ENCODE measurements at regions not wholly inside any gene's neighbourhood (a gene's known extent, or its start where the extent isn't known, plus 50 kb on each side); places are given as distances from the start of the nearest gene placed in this dataset.

DNA sequence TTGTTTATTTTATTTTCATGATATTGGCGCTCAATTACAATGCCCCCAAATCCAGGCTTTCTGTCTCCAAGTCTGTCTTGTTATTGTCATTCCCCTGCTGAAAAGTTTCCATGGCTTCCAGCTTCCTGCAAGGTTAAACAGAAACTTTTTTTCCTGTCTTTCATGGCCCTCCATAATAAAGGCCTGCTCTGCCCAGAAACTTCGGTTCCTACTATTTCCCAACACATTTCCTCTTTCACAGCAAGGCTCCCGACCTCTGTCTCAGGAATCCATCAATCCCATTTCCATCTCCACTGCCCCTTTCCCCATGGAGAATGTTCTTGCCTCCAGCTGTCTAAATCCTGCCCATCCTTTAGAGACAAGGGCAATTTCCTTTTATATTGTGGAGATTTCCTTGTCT is 365.2 kb upstream of the JARID2 start:
- H3K27ac ChIP-seq (ENCODE audit: low read depth in 2 of 2, low read length in 1 of 2) = peak overlapping the region in 1 of 2 experiments; percentile 44; a peak in 1 of 4 replicates
- no peaks in the 10 kb centered on the region for H3K9me3 ChIP-seq
- CTCF ChIA-PET = interaction anchor here (0.6 kb wide), 1 partner anchor 617 kb away, joined by 3 read pairs; no protein-coding TSS in a partner anchor
- H3K4me3 ChIP-seq (ENCODE audit: low read depth in 2 of 2, low read length in 1 of 2) = no peak overlapping the region
- H3K4me2 ChIP-seq = no peak overlapping the region
- POLR2A ChIA-PET = no interaction called here
- no peaks in the 10 kb centered on the region for H4K20me1 ChIP-seq (ENCODE audit: insufficient read depth)
- H3K79me2 ChIP-seq (ENCODE audit: insufficient read depth) = no peaks in the 10 kb centered on the region
- H3K27me3 ChIP-seq (ENCODE audit: insufficient read depth) = no peaks in the 10 kb centered on the region
- H3K4me1 ChIP-seq (ENCODE audit: control insufficient read depth in 1 of 2, insufficient read depth in 2 of 2, low read depth in 1 of 2, low read length in 1 of 2) = peaks cover 3 to 22% of the 10 kb centered on the region in 2 experiments; a peak in 2 of 4 replicates
- 63% methylated on average over 3 of the region's 3 CpGs for WGBS (ENCODE audit: low lambda C conversion rate)
- no peak overlapping the region for H3K9ac ChIP-seq
- no peak for DNase-seq
- no peak overlapping the region for H2AFZ ChIP-seq (ENCODE audit: low read depth)
- no peaks in the 10 kb centered on the region for H3K36me3 ChIP-seq (replicated peaks in 1 of 2; ENCODE audit: control insufficient read depth in 1 of 2, insufficient read depth in 2 of 2, low read length in 1 of 2)
- no peaks in the 10 kb centered on the region for H3K9me2 ChIP-seq
- peaks cover 6% of the 10 kb centered on the region for H3F3A ChIP-seq (replicated peaks; ENCODE audit: insufficient read depth)
- TF ChIP-seq, protein P1, sequence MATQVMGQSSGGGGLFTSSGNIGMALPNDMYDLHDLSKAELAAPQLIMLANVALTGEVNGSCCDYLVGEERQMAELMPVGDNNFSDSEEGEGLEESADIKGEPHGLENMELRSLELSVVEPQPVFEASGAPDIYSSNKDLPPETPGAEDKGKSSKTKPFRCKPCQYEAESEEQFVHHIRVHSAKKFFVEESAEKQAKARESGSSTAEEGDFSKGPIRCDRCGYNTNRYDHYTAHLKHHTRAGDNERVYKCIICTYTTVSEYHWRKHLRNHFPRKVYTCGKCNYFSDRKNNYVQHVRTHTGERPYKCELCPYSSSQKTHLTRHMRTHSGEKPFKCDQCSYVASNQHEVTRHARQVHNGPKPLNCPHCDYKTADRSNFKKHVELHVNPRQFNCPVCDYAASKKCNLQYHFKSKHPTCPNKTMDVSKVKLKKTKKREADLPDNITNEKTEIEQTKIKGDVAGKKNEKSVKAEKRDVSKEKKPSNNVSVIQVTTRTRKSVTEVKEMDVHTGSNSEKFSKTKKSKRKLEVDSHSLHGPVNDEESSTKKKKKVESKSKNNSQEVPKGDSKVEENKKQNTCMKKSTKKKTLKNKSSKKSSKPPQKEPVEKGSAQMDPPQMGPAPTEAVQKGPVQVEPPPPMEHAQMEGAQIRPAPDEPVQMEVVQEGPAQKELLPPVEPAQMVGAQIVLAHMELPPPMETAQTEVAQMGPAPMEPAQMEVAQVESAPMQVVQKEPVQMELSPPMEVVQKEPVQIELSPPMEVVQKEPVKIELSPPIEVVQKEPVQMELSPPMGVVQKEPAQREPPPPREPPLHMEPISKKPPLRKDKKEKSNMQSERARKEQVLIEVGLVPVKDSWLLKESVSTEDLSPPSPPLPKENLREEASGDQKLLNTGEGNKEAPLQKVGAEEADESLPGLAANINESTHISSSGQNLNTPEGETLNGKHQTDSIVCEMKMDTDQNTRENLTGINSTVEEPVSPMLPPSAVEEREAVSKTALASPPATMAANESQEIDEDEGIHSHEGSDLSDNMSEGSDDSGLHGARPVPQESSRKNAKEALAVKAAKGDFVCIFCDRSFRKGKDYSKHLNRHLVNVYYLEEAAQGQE (IDR thresholded peaks at IDR 0.05; ENCODE audit: low read depth, low read length) = no peak
- no peak for TF ChIP-seq SIN3A (IDR thresholded peaks at IDR 0.05; ENCODE audit: borderline replicate concordance, low read depth, low read length)
- no peak for TF ChIP-seq NRF1 (IDR thresholded peaks at IDR 0.05; ENCODE audit: low read depth, low read length)
- no peak for TF ChIP-seq MEF2A (IDR thresholded peaks at IDR 0.05; ENCODE audit: borderline replicate concordance, low read depth)
- no peak for TF ChIP-seq ELF1 (IDR thresholded peaks at IDR 0.05)
- no peak for TF ChIP-seq USF2 (IDR thresholded peaks at IDR 0.05; ENCODE audit: borderline replicate concordance, low read depth, low read length)
- no peak for TF ChIP-seq JUND (IDR thresholded peaks at IDR 0.05)
- no peak for TF ChIP-seq EP300 (IDR thresholded peaks at IDR 0.05; ENCODE audit: borderline replicate concordance in 1 of 2, low read depth in 1 of 2, low read length in 1 of 2)
- TF ChIP-seq RCOR1 (IDR thresholded peaks at IDR 0.05; ENCODE audit: low read length) = no peak
- TF ChIP-seq MAX (IDR thresholded peaks at IDR 0.05; ENCODE audit: low read depth) = no peak
- TF ChIP-seq ZBTB33 (IDR thresholded peaks at IDR 0.05; ENCODE audit: borderline replicate concordance, low read depth) = no peak
- TF ChIP-seq, protein P2, sequence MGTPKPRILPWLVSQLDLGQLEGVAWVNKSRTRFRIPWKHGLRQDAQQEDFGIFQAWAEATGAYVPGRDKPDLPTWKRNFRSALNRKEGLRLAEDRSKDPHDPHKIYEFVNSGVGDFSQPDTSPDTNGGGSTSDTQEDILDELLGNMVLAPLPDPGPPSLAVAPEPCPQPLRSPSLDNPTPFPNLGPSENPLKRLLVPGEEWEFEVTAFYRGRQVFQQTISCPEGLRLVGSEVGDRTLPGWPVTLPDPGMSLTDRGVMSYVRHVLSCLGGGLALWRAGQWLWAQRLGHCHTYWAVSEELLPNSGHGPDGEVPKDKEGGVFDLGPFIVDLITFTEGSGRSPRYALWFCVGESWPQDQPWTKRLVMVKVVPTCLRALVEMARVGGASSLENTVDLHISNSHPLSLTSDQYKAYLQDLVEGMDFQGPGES (IDR thresholded peaks at IDR 0.05; ENCODE audit: low read depth, low read length) = no peak
- no peak for TF ChIP-seq YY1 (IDR thresholded peaks at IDR 0.05; ENCODE audit: low read depth)
- TF ChIP-seq RFX5 (IDR thresholded peaks at IDR 0.05; ENCODE audit: low read length) = no peak
- no peak for TF ChIP-seq NFIC (IDR thresholded peaks at IDR 0.05; ENCODE audit: borderline replicate concordance)
- TF ChIP-seq TAF1 (IDR thresholded peaks at IDR 0.05; ENCODE audit: borderline replicate concordance, low read depth, low read length) = no peak

Measured in SK-N-SH (cell line).